ENCODE measurements at regions not wholly inside any gene's neighbourhood (a gene's known extent, or its start where the extent isn't known, plus 50 kb on each side); places are given as distances from the start of the nearest gene placed in this dataset.
"Not testable (repeated sequence)": the region's sequence is repeated elsewhere in the genome, so short reads cannot be mapped to it uniquely, and the experiment has no call there.

DNA sequence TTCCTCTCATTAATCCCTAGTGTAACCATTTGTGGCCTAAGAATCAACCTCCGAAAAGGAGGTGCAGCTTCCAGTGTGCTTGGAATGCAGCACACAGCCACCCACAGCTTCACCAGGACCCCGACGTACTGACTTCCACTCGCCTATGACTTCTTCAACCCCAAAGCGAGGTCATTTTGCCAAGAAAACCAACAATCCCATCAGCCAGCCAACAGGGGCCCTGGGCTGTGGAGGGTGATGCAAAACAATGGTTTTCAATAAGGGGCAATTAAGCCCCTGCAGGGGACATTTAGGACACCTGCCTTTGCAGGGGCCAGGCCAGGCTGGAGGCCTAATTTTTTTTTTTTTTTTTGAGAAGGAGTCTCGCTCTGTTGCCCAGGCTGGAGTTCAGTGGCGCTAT is 158.1 kb upstream of the SKOR2 start:
- no peak for DNase-seq (ENCODE audit: low read depth)

DNA sequence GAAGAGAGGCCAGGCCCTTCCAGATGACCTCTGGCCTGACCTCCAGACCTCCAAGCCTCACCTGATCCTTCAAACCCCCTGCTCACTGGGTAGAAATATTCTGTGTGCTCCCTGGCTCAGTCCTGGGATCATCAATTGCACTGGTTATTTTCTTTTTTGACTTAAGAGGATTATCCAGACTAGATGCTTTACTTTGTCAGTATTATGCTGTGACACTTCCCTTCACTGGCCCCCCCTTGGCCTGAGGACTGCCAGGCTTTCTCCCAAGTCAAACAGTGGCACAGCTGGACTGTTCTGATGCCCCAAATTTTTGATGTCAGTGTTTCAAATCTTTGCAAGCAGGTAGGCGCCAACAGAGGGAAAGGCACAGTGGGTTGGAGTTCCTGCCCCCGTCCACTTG is 156.3 kb upstream of the SKOR2 start:
- no peak for DNase-seq (ENCODE audit: low read depth)

DNA sequence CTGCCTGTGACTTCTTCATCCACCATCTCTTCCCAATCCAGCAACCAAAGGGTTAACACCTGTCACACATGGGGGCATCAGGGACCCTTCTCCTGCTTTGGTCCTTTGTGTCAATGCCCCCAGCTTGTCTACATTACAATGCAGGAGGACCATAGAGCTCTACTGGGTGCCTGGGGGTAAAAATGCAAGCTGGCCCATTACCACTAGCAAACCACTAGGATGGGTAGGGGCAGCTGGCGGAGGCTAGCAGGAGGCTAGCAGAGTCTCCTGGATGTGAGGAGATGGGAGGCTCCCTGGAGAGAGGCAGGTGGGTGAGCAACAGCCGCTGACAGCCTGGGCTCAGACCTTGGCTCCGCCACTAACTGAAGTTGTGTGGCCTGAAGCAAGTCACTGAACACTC is 153.4 kb upstream of the SKOR2 start:
- DNase-seq (ENCODE audit: low read depth), result no peak

DNA sequence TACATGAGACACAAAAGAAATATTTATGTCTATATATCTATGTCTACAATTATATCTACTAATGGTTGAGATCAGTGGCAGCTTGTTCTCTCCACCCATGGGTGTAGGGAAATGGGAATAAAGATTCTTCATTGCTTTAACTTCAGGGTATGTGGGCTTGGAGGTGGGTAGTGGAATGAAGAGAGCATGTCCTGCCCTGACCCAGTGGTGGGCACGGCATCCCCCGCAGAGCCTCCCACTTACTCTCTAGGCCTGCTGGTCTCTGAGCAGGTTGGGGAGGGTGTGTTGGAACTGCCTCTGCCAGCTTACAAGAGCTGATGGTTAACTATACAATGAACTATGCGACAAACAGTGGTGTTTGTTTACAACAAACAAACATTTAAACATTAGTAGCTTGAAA is 152.5 kb upstream of the SKOR2 start:
- no peak for DNase-seq (ENCODE audit: low read depth)

DNA sequence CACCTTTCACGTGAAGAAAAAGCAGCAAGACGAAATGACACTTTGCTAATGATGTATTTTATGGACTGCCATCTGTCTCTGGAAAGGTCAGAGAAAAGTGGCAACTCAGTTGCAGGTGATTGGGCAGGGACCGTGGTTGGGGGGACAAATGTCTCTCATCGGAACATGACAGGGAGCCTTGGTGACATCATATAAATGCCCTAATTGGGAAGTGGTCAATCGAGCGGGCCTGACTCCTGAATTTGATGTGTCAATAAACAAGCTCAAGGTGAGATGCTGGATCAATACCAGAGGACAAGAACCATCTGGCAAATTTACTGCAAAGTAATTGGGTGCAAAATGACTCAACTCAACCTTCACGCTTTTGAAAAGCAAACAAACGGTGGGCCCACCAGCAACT is 151.9 kb upstream of the SKOR2 start:
- DNase-seq (ENCODE audit: low read depth), result no peak

DNA sequence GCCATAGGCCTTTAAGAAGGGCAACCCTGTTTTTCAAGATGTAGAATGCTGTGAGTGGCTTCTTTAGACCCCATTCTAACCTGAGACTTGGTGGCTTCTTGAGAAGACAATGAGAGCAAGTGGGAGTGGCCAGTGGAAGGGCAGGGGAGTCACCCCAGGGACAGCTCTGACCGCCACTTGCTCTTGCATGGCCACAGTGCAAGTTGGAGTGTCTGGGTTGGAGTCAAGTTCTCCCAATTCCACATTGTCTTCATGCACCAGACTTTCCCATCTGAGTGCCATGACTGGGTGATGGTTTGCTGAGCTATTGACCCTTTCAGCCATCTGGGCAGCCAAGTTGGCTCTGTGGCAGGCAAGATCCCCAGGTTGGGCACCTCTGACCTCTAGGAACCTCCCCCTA is 148.0 kb upstream of the SKOR2 start:
- DNase-seq (ENCODE audit: low read depth), result no peak

DNA sequence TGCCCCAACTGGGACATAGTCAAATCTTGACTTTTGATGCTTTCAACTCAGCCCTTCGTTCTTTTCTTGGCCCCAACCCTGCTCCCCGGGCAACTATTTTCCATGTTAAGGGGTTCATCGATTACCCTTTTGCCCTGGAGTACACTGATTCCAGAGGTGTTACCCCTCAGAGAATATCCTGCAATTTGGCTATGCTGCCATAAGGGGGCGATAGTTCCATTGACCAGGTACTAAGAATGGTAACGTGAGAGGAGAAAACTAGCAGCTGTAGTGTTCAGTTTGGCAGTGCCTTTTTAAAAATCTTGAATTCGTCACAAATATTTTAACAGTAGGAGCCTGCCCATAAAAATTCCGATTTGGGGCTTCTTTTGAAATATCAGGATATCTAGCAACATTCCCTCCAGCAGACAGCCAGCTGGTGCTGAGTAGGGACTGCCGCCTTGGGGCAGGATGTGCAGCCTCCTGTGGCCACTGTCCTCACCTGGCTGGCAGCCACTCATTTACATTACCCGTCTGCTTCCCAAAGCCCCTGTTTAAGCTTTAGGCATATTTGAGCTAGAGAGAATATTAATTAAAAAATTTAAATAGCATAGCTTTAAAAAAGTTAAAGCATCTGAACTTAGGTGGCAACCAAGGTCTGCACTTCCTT is 146.3 kb upstream of the SKOR2 start:
- no peak for DNase-seq (ENCODE audit: low read depth)

DNA sequence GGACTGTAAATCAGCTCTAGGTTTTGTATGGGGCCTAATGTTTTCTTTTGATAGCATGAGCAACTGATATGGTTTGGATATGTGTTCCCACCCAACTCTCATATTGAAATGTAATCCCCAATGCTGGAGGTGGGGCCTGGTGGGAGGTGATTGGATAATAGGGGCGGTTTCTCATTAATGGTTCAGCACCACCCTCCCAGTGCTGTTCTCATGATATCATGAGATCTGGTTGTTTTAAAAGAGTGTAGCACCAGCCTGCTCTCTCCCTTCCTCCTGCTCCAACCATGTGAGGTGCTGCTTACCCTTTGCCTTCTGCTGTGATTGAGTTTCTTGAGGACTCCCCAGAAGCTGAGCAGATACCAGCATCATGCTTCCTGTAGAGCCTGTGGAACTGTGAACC is 140.2 kb upstream of the SKOR2 start:
- no peak for DNase-seq (ENCODE audit: low read depth)

DNA sequence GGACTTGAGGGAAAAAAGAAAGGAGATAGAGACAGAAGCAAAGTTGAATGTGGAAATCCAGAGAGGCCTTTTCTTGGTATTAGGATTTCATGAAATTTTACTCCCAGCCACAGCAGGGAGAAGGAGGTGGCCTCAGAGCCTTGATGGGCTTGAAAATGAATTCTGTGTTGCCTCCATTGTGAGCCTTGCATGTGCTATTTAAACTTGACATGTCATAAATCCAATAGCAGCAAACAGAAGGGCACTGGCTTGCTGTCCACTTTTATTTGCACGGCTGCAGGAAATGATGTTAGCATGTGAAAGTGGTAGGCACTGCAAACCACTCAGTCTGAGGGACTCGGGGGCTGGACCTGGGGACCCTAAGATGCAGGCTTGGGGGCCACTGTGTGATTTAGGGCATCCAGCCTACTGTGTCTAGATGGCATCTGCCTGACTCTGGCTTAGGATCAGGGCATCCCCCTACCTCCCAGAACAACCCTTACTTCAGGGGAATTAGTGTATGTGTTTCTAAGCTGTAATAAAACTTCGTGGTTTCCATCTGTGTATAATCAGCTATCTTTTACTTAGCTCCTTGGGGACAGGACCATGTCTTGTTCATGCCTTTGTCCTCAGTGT is 139.1 kb upstream of the SKOR2 start:
- DNase-seq (ENCODE audit: low read depth), result no peak

DNA sequence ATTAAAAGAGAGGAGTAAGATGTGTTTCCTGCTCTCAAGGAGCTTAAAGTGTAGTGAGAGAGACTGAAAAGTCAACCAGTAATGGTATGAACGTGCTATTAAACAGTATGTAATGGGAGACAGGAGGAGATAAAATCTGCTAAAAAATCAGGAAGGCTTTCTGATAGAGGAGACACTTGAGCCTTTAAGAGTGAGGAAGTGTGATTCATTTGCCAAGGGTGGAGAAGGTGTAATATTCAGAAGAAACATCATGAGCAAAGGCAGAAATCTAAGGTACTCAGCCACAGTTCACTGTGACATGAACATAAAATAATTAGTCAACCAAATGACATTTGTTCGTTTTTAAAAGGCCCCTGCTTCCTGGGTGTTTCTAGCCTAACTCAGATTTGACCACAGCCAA is 137.8 kb upstream of the SKOR2 start:
- no peak for DNase-seq (ENCODE audit: low read depth)

DNA sequence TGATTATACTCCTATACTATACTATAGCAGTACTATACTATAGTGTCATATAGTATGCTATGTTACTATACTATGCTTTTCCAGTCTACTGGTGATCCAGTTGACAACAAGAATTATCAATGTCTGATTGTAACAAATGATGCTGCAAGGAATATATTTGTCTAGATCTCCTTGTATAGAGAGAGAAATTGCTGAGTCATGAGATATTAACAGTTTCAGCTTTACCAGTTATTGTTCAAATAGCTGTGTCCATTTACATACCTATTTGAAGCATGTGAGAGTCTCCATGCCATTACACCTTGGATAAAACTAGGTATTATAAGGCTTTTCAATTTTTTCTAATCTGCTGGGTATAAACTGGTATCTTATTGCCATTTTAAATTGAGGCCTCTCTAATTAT is 136.4 kb upstream of the SKOR2 start:
- no peak for DNase-seq (ENCODE audit: low read depth)

DNA sequence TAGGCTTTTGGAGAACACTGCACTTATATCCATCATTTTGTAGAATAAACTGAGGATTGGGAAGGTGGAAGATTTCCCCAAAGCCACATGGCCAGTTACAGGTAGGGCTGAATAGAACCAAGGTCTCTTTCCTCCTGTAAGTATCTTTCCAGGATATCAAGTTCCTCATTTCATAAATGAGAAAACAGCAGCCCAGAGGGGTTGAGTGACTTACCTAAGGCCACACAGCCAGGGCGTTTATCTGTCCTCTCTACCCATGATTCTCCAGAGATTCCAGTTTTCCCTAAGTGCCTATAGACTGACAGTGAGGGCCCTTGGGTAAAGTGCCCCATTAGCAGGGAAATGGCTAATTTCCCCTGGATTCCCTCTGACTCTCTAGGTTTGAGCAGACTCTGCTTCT is 132.3 kb upstream of the SKOR2 start:
- no peak for DNase-seq (ENCODE audit: low read depth)

DNA sequence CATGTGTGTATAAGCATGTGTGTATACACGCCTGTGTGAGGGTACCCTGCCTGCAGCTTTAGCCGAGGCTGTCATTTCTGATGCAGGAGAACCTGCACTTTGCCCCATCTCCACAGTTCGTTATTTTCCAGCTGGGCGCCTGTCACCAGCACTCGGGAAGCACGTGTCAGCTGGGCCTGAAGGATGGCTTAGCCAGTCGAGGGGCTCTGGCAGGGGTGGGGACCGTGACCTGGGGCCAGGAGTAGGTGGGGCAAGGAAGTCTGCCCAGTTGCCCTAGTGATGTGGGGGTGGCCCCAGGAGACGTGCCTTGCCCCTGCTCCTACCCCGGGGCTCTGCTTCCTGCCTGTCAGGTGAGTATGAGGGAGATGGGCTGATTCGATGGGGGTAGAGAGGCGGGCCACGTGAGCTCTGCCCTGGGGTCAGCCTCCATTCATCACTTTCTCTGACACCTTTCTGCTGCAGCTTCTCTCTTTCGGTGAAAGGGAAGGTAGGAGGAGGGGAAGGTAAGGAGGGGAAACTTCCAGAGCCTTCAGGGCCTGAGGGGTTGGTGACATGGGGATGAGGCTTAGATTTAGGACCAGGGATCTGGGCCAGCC is 130.6 kb upstream of the SKOR2 start:
- no peak for DNase-seq (ENCODE audit: low read depth)

DNA sequence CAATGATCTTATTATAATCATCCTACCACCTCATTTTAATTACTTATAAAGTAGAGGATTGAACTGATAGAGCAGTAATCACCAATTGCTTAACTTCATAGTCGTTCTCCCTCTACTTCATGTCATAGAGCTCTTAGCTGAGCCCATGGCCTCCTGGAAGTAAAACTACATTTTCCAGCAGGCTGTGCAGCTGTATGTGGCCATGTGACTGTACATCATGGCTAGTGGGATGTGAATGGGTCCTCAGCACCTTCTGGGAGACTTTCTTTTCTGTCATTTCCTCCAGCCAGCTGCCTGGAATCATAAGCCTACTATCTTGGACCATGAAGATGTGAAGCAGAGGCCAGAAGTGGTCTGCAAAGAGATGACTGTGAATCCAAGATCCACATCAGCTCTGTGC is 128.7 kb upstream of the SKOR2 start:
- DNase-seq (ENCODE audit: low read depth), result no peak

DNA sequence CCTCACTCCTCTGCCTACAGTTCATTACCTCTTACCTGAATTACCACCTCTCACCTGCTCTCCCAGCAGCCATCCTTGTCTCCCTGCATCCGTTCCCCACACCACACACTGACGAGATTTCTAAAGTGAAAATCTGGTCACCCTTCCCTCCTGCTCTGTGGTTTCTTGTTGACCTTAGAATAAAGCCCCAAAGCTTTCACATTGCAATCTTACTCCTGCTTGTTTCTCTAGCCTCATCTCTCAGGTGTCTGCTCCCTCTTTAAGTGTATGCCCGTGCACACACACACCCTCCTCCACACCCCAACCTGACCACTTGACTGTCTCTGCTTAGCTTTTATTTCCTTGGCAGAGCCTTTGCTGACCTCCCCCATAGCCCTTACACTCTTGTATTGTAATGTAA is 122.0 kb upstream of the SKOR2 start:
- no peak for DNase-seq (ENCODE audit: low read depth)

DNA sequence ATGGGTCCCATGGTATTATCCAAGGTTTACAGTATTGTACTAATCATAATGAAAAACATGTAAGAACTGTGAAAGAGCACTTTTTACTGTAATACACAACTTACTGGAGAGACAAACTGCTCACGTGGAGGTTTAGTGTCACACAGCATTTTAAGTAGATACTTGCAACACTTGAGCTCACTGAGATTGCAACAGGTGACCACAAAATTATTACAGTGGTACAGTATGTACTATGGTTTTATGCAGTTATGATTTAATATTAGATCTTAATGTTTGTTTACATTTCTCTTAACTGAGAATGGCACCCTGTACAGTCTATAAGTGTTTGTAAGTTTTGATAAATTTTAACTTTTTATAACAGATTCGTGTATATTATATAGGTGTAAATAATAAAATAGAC is 118.6 kb upstream of the SKOR2 start:
- DNase-seq (ENCODE audit: low read depth), result no peak

DNA sequence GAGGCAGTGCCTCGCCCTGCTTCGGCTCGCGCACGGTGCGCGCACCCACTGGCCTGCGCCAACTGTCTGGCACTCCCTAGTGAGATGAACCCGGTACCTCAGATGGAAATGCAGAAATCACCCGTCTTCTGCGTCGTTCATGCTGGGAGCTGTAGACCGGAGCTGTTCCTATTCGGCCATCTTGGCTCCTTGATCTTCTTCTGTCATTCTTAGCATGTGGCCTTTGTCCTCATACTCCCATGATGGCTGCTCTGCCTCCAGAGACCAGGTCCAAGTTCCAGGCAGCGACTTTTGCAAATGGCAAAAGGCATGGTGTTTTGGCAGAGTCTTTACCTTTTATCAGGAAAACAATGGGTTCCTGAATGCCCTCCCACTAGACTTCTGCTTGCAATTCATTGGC is 102.6 kb upstream of the SKOR2 start:
- not testable (repeated sequence) for DNase-seq (ENCODE audit: low read depth)

DNA sequence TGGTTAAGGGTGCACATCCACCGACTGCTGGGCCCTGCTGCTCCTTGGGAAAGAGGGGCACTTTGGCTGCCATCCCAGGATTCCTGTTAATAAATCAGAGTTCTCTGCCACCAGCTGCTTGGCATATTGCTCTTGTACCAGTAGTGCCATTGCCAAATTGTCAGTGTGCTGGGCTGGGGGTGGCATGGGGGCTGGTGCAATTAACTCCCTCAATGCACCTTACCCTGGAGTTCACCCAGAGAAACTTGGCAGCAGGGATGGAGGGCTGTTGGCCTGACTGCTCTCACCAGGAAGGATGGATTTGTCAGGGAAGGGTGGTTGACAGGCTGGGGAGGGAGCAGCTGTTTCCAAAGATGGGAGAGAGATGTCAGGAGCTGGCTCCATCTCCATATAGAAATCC is 94.6 kb upstream of the SKOR2 start:
- DNase-seq (ENCODE audit: low read depth), result no peak

DNA sequence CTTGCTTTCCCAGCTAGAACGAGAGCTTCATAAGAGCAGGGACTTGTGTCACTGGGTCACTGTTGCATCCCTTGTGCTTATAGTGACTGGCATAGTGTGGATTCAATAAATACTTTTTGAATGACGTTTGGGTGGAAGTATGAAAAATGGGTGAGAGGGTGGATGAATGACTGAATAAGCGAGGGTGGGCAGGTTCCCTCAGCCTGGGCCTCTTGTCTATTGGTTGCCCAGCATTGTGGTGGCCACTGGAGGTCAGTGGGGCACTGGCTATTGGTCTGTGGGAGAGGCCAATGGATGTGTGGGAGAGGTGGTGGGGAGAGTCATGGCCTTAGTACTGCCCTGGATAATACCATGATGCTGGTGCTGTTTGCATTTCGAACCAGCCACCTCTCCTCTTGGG is 93.8 kb upstream of the SKOR2 start:
- DNase-seq (ENCODE audit: low read depth), result no peak

DNA sequence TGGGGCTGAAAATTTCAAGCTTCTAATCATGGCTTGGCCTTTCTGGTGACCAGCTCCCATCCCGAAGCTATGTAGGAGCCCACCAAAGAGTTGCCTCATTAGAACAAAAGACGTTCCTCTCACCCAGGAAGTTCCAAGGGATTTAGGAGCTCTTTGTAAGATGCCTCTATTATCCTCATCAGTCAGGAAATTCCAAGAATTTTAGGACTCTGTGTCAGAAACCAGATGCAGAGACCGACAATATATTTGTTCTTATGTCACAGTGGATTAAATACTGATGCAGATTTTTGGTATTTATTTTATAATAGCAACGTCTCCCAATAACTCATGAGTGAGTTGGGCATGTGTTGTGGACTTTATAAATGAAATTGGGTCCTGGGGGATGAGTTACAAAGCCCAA is 91.8 kb upstream of the SKOR2 start:
- DNase-seq (ENCODE audit: low read depth), result no peak

DNA sequence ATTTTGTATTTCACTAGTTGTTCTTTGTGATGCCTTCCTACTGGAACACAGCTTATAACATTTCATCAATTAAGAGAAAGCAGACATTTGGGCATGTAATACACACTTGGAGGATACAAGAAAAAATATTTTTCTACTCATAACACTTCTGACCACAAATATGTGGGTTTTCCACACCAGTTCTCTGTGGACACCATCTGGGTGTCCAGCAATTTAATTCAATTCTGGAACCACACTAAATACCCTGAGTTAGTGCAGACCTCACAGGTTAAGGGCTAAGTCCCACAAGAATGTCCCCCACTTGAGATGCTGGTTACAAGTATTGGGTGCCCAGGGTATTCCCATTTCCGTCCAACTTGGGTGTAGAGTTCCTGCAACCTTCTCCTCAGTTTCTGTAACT is 91.1 kb upstream of the SKOR2 start:
- DNase-seq (ENCODE audit: low read depth), result no peak

DNA sequence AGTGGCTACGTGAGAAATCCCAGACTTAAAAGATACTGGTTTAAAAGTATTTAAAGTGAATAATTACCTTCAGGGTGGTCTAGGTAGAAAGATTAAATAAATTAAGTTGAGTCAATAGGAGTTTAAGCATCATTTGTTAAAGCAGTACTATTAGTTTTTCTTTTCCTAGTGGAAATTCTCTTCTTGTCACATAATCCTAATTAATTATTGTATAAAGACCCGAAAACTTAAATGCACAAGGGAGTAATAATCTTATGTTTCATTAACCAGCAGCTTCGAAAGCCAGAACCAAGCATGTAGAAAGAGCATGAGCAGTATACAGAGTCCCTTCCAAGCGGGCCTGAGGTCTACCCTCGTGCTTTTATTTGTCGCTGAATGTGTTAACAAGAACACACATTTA is 90.2 kb upstream of the SKOR2 start:
- DNase-seq (ENCODE audit: low read depth), result no peak

DNA sequence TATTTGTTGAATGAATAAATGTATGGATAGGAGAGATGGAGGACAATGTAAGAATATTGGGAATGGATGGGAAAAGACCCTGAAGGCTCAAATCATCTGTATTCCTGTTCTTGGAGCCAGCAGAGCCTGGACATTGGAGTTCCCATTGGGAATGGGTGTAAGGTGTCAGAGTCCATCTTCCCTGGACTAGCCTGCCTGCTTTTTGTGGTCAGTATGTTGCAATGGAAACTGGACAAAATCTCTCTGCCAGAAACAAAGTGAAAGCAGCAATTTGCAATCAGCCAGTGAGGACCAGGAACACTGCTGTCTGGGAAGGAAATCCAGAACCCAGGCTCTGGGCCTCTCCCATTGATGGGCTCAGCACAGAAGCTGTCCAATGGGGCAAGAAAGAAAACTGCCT is 83.5 kb upstream of the SKOR2 start:
- DNase-seq (ENCODE audit: low read depth), result no peak
